Neural progenitor cell (in vitro differentiated cells): ENCODE measurements at regions not wholly inside any gene's neighbourhood (a gene's known extent, or its start where the extent isn't known, plus 50 kb on each side); places are given as distances from the start of the nearest gene placed in this dataset.
"Not testable (repeated sequence)": the region's sequence is repeated elsewhere in the genome, so short reads cannot be mapped to it uniquely, and the experiment has no call there.

Experiments used
- EZH2 ChIP-seq: fragments of 200-600 bp; sonication (generic); IDR thresholded peaks from 2 replicates; pipeline ENCODE4 v1.6.1; 2017; ENCODE audit warnings: antibody characterized with exemption, mild to moderate bottlenecking, moderate library complexity
- TF ChIP-seq, protein P1 (sequence below): fragments of 200-600 bp; sonication (generic); IDR thresholded peaks from 2 replicates; pipeline ENCODE4 v1.5.1; 2017; ENCODE audit warnings: antibody characterized with exemption, mild to moderate bottlenecking

- TF ChIP-seq, protein P1, sequence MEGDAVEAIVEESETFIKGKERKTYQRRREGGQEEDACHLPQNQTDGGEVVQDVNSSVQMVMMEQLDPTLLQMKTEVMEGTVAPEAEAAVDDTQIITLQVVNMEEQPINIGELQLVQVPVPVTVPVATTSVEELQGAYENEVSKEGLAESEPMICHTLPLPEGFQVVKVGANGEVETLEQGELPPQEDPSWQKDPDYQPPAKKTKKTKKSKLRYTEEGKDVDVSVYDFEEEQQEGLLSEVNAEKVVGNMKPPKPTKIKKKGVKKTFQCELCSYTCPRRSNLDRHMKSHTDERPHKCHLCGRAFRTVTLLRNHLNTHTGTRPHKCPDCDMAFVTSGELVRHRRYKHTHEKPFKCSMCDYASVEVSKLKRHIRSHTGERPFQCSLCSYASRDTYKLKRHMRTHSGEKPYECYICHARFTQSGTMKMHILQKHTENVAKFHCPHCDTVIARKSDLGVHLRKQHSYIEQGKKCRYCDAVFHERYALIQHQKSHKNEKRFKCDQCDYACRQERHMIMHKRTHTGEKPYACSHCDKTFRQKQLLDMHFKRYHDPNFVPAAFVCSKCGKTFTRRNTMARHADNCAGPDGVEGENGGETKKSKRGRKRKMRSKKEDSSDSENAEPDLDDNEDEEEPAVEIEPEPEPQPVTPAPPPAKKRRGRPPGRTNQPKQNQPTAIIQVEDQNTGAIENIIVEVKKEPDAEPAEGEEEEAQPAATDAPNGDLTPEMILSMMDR, result not testable (repeated sequence)
- TF ChIP-seq EZH2, result not testable (repeated sequence)
Observed at GRCh38 chr20:30814312-30814639, 443.2 kb upstream of the DEFB115 start.
